Midbrain (tissue), 1 donor: ENCODE measurements at regions not wholly inside any gene's neighbourhood (a gene's known extent, or its start where the extent isn't known, plus 50 kb on each side); places are given as distances from the start of the nearest gene placed in this dataset.

Experiments
- DNase-seq: peaks from one replicate; lab custom pipeline; 2025; lab: John Stamatoyannopoulos, UW

DNA sequence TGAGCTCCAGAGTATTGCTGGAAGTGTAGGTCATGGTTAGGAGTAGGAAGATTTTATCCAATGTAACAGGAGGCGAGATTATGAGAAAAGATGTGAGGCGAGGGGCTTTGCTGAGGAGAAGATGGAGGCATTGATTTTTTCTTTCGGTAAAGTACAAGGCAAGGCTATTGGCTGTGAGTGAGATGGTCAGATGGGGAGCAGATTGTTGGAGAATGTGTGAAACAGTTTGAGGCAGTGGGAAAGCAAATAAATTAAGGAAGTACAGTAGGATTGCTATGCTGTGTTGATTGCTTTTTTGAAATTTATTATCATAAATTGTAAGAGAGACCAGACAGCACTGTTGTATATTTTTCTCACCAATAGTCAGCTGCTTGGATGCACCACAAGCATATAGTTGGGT, 173.3 kb downstream of the KCNE4 start:
- DNase-seq: no peak

DNA sequence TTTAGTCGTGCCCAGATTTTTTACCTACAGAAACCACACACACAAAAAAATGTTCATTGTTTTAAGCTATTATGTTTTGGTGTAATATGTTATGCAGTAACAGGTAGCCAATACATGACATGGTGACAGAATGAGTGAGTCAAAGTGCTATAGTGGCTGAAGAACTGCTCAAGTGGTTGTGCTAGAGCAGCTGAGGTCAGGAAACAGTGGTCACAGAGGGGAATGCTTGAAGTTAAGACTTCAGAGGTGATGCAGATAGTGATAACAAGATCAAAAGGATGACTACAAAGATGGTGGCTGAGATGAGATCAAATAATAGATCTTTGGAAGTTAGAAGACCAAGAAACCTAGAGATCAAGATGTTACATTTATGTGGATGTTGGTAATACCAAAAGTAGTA, 174.3 kb downstream of the KCNE4 start:
- no peak for DNase-seq

DNA sequence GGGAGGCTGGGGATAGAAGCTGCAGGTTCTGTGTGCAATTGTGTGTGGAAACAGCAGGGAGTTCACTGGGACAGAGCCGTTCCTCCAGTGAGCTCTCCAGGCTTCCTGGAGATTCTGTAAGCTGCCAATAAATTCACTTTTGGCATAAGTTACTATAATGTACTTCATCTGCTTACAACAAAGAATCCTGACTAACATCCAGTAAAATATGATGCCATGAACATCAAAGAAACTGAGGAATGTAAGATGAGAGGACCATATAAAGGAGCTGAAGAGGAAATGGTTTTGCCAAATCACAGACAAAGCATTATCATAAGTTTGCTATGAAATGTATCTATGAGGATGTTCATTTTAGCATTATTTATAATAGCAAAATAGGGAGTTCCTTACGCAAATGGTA, 175.3 kb downstream of the KCNE4 start:
- DNase-seq: no peak

DNA sequence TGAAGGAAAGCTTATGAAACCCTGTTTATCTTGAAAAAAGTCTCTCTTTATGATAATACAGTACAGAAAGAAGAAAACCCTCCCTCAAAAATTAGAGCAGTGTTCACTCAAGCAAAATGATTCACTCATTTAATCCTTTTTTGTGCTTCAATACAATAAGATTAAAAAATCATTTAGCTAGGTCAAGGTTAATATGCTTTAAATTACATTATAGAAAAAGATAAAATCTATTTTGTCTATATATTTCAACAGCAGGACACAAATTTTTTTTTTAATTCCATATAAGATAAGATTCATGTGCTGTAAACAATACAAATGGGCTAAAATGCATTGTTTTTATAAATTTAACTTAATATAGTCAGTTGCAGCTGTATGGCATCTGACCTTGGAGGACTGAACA, 176.9 kb downstream of the KCNE4 start:
- no peak for DNase-seq

DNA sequence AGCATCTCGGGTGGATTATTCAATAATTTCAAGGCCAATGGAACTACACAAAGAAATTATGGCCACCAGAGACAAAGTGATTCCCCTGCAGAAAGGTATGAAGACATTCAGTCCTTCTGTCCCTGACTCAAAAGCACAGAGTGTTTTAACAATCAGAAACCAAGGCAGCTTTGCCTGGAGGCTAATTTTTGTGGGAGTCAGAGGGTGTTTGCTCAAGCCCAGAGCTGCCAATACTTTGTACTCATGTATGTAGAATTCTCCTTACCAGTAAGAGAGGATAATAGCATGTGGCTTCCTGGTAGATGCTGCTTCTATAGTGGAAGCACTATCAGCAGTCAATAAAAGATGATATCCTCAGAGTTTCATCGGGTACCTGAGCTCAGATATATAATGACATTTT, 178.4 kb downstream of the KCNE4 start:
- DNase-seq: no peak

DNA sequence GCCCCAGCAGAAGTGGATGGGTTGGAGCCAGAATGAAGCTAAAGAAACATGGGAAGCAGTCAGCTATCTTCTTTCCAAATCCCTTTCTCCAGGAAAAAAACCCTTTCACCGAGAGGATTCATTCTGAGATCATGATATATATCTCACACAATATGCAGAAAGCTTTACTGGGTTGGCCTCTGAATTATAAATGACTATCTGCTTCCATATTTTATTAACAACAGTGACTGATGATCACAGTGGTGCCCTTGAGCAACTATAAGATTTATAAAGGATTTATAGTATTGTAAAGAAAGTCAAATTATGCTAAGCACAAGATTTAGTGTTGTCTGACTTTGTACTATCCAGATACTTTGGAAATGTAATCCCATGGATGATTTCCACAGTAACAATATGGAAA, 180.3 kb downstream of the KCNE4 start:
- no peak for DNase-seq

DNA sequence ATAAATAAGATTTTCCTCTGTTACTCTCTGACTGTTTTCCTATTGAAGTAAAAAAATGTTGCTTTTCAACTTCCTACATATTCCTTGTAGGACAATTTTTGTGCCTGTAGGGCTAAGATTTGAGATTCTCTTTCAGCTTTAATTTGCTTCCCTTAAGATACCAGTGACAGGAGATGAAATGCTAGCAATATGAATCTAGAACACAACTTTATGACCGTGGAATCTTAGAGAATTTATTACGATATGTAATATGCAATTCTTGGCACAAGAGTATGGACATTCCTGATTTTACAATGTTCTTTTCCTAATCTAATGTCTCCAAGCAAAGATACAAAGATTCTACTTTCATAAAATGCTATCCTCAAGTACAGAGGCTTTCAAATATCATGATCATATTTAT, 180.9 kb downstream of the KCNE4 start:
- DNase-seq: no peak

DNA sequence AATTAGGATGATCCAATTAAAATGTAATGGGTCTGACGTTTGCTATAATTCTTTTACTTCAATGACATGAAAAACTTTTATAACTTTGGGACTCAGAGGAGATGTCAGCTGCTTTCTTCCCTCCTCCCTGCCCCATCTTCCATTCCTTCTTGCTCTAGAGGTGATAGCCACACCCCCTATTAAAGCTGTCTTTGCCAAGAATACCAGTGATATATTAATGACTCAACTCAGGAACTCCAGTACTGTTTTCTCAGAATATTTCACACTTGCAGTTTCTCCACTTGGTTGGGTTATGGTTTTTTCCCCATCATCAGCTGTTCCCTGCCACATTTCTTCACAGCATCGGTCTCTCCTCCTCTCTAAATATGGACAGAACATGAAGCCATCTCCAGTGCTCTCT, 184.0 kb downstream of the KCNE4 start:
- DNase-seq: no peak

DNA sequence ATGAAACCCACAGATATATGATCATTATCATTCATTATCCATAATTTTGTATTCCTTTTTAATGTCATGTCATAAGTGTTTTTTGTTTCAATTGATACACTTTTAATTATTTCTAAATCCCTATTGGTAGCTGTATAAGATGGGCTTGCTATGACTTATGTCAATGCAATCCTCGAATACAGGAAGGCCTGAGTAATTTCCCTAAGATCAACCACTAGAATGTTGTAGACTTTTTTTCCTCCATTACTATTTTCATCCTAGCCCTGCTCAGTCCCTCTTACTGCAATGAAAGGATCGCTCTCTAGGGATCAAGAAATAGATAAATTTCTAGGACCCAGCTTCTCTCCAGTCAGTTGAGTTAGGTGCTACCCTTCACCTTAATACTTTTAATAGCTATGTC, 186.3 kb downstream of the KCNE4 start:
- DNase-seq: no peak

DNA sequence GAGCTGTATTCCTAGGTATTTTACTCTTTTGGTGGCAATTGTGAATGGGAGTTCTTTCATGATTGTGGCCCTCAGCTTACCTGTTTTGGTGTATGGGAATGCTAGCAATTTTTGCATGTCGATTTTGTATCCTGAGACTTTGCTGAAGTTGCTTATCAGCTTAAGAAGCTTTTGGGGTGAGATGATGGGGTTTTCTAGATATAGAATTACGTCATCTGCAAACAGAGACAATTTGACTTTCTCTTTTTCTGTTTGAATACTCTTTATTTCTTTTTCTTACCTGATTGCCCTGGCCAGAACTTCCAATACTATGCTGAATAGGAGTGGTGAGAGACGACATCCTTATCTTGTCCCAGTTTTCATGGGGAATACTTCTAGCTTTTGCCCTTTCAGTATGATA, 191.2 kb downstream of the KCNE4 start:
- DNase-seq: no peak

DNA sequence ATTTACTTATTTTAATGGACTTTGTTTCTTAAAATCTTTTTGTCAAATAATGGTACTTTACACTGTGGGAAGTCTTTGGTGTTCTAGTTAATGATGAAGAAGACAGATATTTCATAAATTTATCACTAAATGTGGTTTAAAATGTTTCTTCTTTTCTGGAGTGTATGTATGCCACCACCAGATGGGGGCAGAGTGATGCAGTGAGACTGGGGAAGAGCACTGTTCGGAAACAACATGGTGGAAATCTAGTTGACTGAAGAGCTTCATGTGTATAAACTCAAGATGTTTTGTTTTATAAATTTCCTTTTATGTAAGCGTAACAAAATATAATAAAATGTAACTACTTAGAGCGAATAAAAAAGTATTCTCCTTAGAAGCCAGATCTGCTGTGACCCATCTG, 195.1 kb downstream of the KCNE4 start:
- no peak for DNase-seq

DNA sequence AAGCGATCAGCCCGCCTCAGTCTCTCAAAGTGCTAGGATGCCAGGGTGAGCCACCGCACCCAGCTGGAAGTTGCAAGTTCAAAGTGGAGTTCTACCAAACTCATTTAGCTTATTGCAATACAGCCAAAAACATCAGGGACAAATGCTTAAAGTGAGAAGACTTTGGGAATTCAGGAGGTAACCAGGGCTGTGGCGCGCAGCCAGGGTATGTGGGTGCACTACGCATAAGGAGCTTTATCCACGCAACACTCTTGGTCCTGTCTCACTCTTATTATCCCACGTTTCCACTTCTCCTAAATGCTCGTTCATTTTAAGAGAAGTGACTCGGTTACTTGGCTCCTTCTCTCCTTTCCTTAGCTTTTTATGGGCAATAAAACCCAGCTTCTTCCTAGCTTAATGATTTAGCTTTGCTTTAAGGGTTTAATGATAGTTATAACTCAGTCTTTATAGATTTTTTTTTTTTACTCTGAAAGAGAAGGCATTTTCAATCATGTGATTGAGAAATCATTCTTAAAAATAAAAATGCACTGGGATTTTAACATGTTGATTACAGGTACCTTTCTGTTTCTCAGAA, 199.8 kb downstream of the KCNE4 start:
- DNase-seq: no peak

DNA sequence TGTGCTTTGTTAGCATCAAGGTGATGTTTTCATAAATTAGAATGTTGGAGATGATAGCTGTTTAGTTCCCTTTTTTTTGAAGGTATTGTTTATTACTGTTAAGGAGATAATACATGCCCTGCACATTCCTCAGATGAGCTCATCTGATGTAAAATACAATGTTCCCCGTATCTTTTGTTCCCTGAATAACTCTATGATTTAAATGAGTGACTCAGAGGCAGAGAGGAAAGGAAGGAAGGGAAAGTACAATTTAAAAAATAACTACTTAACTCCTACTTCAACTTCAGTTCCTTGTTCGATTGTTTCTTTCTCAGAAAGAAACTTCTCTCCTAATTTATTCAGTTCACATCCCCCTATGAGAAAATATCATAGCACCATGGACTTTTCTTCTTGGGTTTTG, 208.7 kb downstream of the KCNE4 start:
- no peak for DNase-seq

DNA sequence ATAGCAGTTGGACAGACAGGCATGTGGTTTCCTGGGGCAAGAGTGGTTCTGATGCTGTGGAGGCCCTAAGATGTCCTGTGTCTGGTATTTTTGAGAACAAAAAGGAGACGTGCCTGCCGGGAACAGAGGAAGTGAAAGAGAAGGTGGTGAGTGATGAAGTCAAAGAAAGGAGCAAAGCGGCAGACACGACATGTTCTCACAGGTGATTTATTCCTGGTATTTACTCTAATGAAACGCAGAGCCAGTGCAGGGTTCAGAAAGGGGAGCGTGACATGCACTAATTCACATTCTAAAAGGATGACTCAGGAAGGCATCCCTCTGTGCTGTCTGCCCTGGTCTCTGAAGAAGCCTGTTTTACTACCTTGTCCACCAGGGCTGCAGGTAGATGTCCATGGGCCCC, 211.0 kb downstream of the KCNE4 start:
- DNase-seq: no peak

DNA sequence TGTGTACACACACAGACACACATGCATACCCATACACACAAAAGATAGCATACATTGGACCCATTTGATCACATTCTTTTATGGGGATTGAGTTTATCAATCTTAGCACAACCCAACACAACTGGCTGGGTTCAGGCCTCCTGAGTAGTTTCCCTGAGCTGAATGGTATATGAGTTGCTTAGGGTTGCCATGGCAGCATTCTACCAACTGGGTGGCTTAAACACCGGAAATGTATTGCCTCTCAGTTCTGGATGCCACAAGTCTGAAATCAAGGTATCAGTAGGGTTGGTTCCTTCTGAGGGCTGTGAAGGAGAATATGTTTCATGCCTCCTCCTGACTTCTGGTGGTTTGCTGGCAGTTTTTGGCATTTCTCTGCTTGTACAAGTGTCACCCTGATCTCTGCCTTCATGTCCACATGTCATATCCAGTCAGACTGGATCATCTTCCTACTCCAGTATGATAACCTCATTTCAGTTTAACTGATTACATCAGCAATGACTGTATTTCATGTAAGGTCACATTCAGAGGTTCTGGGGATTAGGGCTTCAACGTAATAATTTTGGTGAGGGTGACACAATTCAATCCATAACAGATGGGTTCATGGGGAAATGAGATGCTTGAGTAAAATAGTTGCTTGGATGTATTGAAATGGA, 212.7 kb downstream of the KCNE4 start:
- no peak for DNase-seq

DNA sequence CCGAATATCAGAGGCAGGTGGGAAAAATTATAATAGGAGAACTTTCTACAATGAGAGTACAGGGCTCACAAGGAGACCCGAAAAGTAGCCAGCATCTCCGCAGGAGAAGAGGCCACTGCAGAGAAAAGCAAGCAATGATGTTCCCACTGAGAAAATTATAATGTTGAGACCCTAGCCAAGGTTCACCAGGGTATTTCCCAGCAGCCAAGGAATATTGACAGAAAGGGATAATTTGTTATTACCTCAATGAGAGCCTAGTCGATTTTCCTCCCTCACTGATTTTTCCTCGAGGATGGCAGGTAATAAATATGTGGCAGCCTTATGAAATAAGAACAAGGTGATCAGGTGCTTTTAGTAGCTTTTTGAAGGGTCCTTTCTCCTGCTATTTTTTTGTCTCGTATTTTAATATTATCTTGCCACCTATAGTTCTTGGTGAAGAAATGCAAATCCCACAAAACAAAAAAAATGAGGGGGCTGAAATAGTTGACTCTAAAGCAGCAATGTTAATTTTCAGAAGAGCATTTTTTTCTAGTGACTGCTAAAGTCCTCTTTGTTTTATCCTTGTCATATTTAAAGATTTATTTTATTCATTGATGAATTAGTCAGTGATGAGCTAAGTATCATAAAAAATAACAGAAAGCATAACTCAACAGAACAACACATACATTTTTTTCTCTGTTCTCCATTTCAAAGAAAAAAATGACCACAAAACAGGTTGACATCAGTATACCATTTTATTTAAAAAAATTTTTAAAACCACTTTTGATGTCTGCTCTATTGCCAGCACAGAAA, 215.4 kb downstream of the KCNE4 start:
- no peak for DNase-seq

DNA sequence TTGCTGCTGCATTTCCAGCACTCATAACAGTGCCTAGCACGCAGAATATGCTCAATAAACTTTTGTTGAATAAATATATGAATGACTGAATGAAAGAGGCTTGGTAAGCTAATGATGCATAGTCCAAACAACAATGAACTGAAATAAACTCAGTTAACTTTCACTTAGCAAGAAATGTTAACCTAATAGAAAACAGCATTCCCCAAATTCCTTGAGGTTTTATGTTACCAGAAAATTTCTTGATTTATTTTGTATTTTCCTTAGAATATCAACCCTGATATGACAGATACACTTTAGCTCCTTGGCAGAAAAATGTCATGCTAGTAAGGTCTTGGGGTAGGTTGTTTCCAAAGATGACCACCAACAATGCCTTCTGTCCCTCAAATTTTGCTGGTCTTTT, 217.4 kb downstream of the KCNE4 start:
- DNase-seq: no peak

DNA sequence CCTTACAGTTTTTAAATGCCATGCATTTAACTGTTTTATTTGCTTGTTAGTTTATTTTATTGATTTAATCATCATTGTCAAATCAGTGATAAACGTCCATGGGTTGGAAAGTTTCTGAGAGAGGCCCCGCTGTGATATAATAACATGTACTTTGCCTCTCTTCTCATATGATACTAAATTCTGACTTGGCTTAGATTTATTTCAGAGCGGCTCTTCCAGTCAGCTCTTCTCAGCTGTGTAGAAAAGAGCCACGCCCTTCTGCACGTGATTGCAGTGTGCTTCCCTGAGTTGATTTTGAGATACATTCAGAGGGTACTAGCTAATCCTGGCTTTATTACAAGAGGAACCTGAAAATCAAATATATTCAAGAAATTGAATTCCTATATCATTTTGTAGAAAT, 218.6 kb downstream of the KCNE4 start:
- no peak for DNase-seq

DNA sequence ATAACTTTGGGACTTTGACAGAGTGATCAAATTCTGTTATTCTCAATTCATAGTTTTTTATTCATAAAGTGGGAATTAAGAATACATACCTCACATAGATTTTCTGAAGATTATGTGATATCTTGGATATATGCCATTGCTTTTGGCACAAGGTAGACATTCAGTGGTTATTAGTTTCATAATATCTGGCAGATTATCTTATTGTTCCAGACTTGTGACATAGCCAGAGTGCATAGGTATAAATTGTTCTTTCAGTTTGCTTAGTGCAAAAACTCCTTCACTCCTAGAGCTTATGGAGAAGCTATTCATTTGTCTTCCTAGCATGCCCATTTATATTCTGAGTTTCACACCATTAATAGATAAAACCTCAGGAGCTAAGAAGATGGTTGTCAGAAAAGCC, 222.0 kb downstream of the KCNE4 start:
- DNase-seq: no peak

DNA sequence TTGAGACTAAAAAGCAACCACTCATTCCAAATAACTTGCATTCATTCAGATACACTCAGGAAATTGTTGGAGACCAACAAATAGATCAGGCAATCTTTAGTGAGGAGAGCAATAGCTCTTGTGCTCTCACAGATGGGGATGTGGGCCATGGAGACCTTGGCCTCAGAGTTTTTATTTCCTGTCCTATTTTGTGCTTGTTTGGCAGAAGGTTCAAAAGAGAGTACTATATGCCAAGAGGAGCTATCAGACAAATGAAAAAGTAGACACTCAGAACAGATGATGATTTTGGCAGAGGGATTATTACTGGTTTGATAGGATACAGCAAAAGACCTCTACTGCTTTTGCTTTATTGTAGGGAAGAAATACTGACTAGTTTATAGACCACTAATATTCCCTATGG, 230.2 kb downstream of the KCNE4 start:
- DNase-seq: no peak

DNA sequence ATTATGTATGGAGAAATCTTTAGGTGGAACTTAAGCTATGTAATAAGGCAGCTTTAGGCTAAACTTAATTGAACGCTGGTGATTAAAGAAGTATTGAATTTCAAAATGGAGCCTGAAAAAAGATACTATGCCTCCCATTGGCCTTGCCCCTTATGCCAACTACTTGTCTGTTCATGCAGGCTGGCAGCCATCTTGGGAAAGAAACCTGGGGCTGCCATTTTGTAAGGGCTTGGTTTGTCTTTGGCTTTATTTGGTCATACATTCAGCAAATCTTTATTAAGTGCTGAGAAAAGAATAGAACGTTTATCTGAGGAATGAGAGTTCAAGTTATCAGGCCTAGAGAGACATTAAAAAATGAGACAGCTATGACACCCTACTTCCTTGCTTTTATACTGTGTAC, 231.3 kb downstream of the KCNE4 start:
- no peak for DNase-seq

DNA sequence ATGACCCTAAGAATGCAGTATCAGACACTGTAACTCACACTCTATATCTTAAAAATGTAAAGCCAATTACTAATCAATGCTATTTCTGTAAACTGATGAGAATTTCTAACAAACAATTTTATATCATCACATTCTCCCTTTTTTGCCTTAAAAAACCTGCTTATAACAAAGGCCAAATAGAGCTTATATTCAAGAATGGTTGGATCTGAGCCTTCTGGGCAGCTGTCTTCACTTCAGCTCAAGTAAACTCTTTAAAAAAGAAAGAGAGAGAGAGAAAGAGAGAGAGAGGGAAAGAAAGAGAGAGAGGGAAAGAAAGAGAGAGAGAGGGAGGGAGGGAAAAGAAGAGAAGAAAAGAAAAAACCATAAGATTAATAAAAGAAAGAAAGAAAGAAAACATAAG, 231.8 kb downstream of the KCNE4 start:
- no peak for DNase-seq

DNA sequence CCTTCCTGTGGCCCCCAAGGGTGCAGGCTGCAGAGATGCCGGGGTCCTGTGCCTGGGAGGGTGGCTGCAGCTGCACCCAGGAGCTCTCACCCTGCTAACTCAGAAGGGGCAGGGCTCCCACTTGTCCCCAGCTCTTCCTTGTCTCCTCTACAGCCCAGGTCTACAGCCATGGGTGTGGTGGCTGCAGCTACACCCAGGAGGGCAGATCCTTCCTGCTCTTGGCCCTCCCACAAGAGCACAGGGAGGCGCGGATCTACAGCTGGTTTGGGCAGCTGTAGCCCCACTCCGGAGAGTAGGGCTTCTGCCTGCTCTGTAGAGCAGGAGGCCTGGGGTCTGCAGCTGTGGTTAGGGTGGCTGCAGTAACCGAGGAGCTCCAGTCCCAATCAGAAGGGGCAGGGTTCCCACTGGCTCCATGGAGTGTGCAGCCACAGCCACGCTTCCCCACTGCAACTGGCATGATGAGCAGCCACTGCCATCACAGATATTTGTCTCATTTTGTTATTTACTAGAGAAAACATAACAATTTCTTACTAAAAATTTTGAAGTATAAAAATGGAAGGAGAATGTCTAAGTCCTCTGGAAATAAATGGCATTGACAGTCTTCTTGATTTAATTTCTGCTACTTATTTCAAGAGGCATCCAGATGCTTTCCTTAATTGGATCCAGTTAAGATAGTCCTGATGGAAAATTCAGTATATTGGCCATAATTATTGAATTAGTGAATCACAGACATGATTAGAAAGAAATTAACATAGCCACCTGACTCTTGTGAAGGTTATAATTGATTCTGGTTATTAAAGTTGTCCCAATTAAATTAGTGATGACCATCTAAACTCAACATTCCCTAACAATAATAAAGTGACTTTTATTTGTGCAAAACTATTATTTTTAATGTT, 233.6 kb downstream of the KCNE4 start:
- DNase-seq: no peak
